Heart right ventricle (tissue), 16 donors: ENCODE measurements at regions not wholly inside any gene's neighbourhood (a gene's known extent, or its start where the extent isn't known, plus 50 kb on each side); places are given as distances from the start of the nearest gene placed in this dataset.

Experiments used
- ATAC-seq, 8 donors: fragments of 200-7000 bp; cut with Tn5 transposase; one replicate each; pipeline ENCODE4 v1.9.1; 2020; ENCODE audit warnings: mild to moderate bottlenecking in 8 of 8, moderate library complexity in 8 of 8, moderate number of reproducible peaks in 1 of 8
- DNase-seq, 2 donors: peaks; one replicate each; pipeline ENCODE4 v3.0.0-alpha.2; 2020
- H3K27ac ChIP-seq, 10 donors: fragments of 200-600 bp; sonication (generic) in 2 of 10; one replicate each; pipeline versions ENCODE4 v1.5.0 to v1.8.0; 2020 to 2022; ENCODE audit warnings: mild to moderate bottlenecking in 3 of 10
- H3K27me3 ChIP-seq, 7 donors: fragments of 200-600 bp; one replicate each; pipeline ENCODE4 v1.8.0; 2021 to 2022; ENCODE audit warnings: mild to moderate bottlenecking in 2 of 7
- H3K36me3 ChIP-seq, 9 donors: fragments of 200-600 bp; sonication (generic) in 1 of 9; one replicate each; pipeline versions ENCODE4 v1.5.0 to v1.8.0; 2020 to 2022; ENCODE audit warnings: mild to moderate bottlenecking in 2 of 9
- H3K4me1 ChIP-seq, 9 donors: fragments of 200-600 bp; sonication (generic) in 1 of 9; one replicate each; pipeline versions ENCODE4 v1.5.0 to v1.8.0; 2020 to 2022; ENCODE audit warnings: mild to moderate bottlenecking in 4 of 9
- H3K4me3 ChIP-seq, 10 donors: fragments of 200-600 bp; sonication (generic) in 2 of 10; one replicate each; pipeline versions ENCODE4 v1.5.0 to v1.8.0; 2020 to 2022; ENCODE audit warnings: mild to moderate bottlenecking in 7 of 10, moderate library complexity in 2 of 10
- H3K9me3 ChIP-seq, 11 donors: fragments of 200-600 bp in 10 of 11; sonication (generic) in 2 of 11; one replicate each; pipeline versions ENCODE4 v1.5.0 to v1.8.0; 2013 to 2022; ENCODE audit warnings: mild to moderate bottlenecking in 2 of 11, control low read depth in 1 of 11, moderate library complexity in 1 of 11
- CTCF ChIP-seq, 9 donors: fragments of 200-600 bp; sonication (generic) in 2 of 9; IDR thresholded peaks; one replicate each; pipeline versions ENCODE4 v1.5.0 to v1.8.0; 2021 to 2022; ENCODE audit warnings: antibody characterized with exemption in 9 of 9, mild to moderate bottlenecking in 5 of 9, moderate library complexity in 1 of 9
- WGBS, 2 donors: extraction: QIAGEN DNeasy Blood & Tissue Kit; methylation state at CpG; one replicate each; pipeline ENCODE4 v1.1.7; 2013; ENCODE audit warnings: inconsistent platforms in 1 of 2; 5-methylcytosine and 5-hydroxymethylcytosine counted together
- intact Hi-C, 10 donors: fragments of 100-400 bp; cut with DNase I; formaldehyde crosslinking; loops; one replicate each; pipeline versions ENCODE4 v1.11.1 to v1.14.2; 2022
- donor health status: Arrhythmogenic right ventricular cardiomyopathy.
- donor health status: ischemic (EF 13 %, LVEDD 7.1; RV severe dilation, severe dysfunction).
- donor health status: healthy with polysubstance abuse.
- donor health status: DM: no; HTN: yes; CAD: no.
- donor health status: DM: no; HTN: no; CAD: no.
- donor health status: ischemic (EF 25% LVEDD 6.9; RV normal size, moderate dysfunction).
- donor health status: ischemic (EF 25% LVEDD 5.7; RV mildly dilated, moderate dysfunction).
- donor health status: healthy.
- donor health status: DM: yes; HTN: yes; CAD: no.
- donor health status: Ischemic cardiomyopathy.
- donor health status: ischemic (EF 35%, LVEDD 5.7; RV mildly dilated, moderate dysfunction).
- donor health status: nonischemic (EF 11% LVEDD 7.7; RV severe dilation, severe dysfunction).
- donor health status: DM: yes; HTN: yes; CAD: no.
- donor health status: PGD.
- donor health status: ischemic (EF 29% LVEDD 5.4; RV normal size, mild dysfunction).
- donor health status: nonischemic (EF 23%, LVEDD 6.1; RV moderate dilation, normal function).

DNA sequence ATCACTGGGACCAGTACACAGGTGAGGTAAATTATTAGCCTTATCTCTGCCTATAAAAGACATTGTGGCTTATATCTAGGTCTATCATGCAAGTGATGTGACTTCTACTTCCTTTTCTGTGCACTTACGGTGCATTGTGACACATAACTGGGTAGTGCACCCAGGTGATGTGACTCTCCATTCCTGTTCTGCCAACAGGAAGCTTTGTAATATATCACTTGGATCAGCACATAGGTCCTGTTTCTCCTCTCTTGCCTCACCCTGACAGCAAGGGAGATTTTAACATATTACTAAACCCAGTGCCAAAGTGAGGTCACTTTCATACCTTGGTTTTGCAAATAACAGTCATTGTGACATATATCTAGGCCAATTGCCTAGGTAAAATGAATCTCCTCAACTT, 1129.7 kb upstream of the AMELY start:
- Histone ChIP-seq H3K27ac (no peak overlapping the region), H3K36me3 (no peaks in the 10 kb centered on the region), H3K9me3 (no peaks in the 10 kb centered on the region), H3K27me3 (no peaks in the 10 kb centered on the region), H3K4me1 (no peaks in the 10 kb centered on the region), H3K4me3 (no peak overlapping the region)
- no peak for TF ChIP-seq CTCF (IDR thresholded peaks at IDR 0.05)
- DNase-seq (no peak), ATAC-seq (no peak)
- intact Hi-C loops, result no loop called here
- WGBS, 2 donors, result 73 to 89% methylated on average over 1 of the region's 1 CpG

DNA sequence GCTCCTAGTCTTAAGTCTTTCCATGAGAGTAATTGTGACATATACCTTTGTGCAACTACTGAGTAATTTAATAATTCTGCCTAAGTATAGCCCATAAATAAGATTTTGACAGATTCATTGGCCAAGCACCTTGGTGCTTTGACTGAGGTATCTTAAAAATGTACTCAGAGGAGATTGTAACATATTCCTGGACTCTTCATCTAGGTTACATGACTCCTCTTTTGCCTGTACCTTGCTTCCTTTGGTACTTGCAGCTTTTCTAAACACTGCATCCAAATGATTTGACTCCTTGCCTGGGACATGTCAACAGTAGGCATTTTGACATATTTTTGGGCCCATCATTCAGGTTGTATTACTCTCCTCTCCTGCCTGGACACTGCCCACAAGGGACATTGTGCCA, 1125.0 kb upstream of the AMELY start:
- H3K27ac ChIP-seq, result no peak overlapping the region
- no peaks in the 10 kb centered on the region for H3K27me3 ChIP-seq
- no peak overlapping the region for H3K4me3 ChIP-seq
- TF ChIP-seq CTCF (IDR thresholded peaks at IDR 0.05), result no peak
- intact Hi-C loops, result no loop called here
- no peaks in the 10 kb centered on the region for H3K4me1 ChIP-seq
- no peak for DNase-seq
- H3K36me3 ChIP-seq, result no peaks in the 10 kb centered on the region
- H3K9me3 ChIP-seq, result no peaks in the 10 kb centered on the region
- no peak for ATAC-seq

- DNase-seq, result no peak
- H3K9me3 ChIP-seq, result no peaks in the 10 kb centered on the region
- intact Hi-C loops, result no loop called here
- 22 to 43% methylated on average over 2 of the region's 2 CpGs for WGBS, 2 donors
- H3K27me3 ChIP-seq, result no peaks in the 10 kb centered on the region
- no peak overlapping the region for H3K4me3 ChIP-seq
- ATAC-seq, result no peak
- H3K36me3 ChIP-seq, result no peaks in the 10 kb centered on the region
- H3K27ac ChIP-seq, result no peak overlapping the region
- no peak for TF ChIP-seq CTCF (IDR thresholded peaks at IDR 0.05)
- no peaks in the 10 kb centered on the region for H3K4me1 ChIP-seq
Measured at GRCh38 chrY:8035653-8036052, 1124.1 kb upstream of the AMELY start.

DNA sequence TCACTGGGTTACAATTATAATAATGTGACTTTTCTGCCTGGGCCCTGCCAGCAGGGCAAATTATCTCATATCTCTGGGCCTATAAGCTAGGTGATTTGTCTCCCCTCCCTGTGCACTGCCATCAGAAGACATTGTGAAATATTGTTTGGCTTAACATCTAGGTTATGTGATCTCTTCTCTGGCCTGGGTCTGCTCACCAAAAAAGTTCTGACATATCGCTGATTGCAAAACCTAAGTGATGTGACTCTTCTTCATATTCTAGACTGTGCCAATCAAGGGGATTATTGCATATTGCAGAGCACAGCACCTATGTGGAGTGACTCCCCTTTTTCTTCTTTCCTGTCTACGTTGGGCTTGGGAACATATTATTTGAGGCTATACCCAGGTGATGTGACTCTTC, 1123.1 kb upstream of the AMELY start:
- intact Hi-C loops, result no loop called here
- H3K9me3 ChIP-seq, result no peaks in the 10 kb centered on the region
- no peaks in the 10 kb centered on the region for H3K4me1 ChIP-seq
- no peaks in the 10 kb centered on the region for H3K27me3 ChIP-seq
- WGBS, 2 donors, result 62 to 66% methylated on average over 2 of the region's 2 CpGs
- TF ChIP-seq CTCF (IDR thresholded peaks at IDR 0.05), result no peak
- no peak for ATAC-seq
- H3K27ac ChIP-seq, result no peak overlapping the region
- H3K36me3 ChIP-seq, result no peaks in the 10 kb centered on the region
- no peak for DNase-seq
- no peak overlapping the region for H3K4me3 ChIP-seq

DNA sequence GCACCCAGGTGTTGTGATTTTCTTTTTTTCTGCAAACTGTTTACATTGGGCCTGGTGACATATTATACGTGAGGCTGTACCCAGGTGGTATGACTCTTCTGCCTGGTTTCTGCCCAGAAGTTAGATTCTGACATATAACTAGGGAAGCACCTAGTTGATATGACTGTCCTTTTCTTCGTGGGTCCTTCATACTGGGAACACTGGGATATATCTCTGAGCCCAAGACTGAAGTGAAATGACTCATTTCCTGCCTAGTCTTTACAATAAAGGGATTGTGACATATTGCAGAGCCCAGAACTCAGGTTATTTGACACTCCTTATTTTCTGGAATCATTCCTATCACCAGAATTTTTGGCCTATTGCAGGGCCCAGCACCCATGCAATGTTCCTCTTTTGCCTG, 1121.6 kb upstream of the AMELY start:
- no peak overlapping the region for H3K4me3 ChIP-seq
- no peaks in the 10 kb centered on the region for H3K4me1 ChIP-seq
- TF ChIP-seq CTCF (IDR thresholded peaks at IDR 0.05), result no peak
- H3K27me3 ChIP-seq, result no peaks in the 10 kb centered on the region
- no peaks in the 10 kb centered on the region for H3K36me3 ChIP-seq
- no peak overlapping the region for H3K27ac ChIP-seq
- intact Hi-C loops, result no loop called here
- 48 to 62% methylated on average over 2 of the region's 2 CpGs for WGBS, 2 donors
- ATAC-seq (no peak), DNase-seq (no peak)
- no peaks in the 10 kb centered on the region for H3K9me3 ChIP-seq
